M059J (cell line): ENCODE measurements at regions not wholly inside any gene's neighbourhood (a gene's known extent, or its start where the extent isn't known, plus 50 kb on each side); places are given as distances from the start of the nearest gene placed in this dataset.

Source experiments
- DNase-seq: peaks from one replicate; pipeline ENCODE4 v3.0.0-alpha.2; 2012; ENCODE audit warnings: low read depth

DNA sequence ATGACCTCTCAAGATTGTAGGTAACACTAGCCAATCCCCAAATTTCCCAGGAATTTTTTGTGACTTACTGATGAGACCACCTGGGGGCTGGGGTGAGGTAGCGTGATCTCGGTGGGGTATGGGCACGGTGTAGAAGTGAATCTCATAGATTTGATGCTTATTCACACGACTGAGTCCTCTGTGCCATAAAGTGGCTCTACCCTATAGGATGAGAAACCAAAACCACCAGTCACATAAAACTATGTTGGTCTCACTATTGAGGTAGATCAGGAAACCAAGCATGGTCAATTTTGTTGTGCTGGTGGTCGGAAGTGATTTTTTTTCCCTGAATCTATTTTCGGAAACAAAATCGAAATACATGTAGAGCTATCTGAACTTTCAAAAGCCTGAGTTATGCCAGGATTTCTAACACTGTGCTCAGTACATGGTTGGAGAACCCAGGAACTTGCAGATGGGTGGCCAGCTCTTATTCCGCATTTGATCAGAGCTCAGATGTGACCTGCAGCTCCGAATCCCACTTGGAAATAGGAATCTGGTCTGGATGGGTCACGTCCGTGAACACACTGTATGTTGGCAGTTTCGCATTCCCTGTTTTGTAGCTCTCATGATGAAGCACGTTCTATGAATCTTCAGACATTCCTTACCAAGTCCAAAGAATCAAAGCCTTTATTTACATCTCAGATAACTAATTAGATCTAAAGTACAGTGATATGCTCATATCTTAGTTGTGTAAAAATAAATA is 261.5 kb downstream of the KLF6 start:
- DNase-seq, result no peak

DNA sequence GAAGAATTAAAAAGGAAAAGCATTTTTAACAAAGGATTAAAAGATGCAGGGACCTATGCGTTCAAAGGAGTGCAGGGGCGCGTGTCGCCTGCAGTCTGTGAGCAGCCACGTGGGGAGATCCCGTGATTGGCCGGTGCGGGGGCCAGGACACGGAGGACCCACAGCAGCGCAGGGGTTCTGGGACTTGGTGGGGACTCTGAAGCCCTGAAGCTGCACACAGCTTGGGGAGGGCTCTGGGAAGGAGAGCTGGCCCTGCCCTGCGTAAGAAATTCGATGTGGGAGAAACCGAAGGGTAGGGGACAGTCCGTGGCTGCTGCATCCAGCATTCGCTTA is 268.1 kb downstream of the KLF6 start:
- no peak for DNase-seq

DNA sequence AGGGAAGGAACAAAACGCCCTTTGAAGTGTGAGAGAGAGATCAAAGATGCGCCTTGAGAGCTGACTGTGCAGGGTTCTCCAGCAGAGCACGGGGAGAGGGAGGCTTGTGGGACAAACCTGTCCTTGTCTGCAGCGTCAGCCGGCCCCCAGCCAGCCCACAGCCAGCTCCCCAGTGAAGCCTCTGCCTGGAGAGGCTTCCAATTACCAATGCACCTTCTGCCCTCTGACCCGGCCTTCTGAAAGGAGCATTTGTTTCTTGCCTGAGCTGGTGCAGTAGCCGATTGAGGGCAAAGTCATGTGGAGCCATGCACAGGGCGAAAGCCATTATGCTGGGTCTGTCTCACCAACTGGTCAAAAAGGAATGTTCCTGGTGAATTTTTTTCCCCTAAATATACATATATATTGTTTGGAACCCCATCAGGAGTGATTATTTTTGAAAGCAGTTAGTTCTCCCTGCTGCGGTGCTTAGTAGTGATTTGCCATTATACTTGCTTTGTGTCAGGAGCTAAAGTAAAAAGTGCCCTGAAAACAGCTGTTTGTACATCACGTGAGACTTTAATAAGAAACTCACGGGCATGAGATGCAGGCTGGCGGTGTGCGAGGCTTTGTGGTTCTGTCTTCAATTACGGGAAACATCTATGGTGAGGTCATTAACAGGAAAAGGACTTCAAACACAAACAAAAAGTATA is 268.6 kb downstream of the KLF6 start:
- DNase-seq, result no peak

DNA sequence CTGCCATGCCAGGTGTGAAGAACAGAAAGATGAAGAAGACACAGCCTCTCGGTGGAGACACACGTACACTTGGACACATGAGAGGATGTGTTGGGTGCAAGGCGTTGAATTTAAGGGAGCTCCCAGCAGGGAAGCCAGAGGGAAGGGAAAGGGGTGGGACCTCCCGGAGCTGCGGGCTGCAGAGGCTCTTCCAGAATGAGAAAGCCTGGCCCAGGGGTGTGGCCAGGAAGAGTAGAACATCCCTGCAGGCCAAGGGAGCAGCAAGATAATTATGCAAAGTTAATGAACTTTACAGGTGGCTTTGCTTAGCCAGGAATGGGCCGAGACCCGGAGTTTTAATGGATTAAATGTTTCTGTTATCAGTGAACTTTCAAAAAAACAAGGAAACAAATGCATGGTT is 270.3 kb downstream of the KLF6 start:
- DNase-seq, result no peak

DNA sequence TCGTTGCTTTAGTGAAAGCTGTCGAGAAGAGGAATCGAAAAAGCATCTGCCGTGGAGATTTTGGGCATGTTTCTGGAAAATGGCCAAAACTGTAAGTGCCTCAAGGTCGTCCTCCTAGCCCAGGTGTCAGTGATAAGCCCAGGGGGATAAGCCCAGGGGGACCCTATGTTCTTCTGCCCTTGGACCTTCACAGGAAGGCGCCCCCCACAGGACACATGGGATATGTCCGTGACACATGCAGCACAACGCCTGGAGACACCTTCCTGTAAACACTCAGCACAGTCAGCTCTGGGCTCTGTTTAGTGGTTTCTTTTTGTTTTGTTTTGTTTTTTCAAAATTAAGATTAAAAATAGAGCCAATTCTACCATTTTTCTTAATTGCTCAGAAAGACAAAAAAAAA is 272.7 kb downstream of the KLF6 start:
- DNase-seq, result no peak

DNA sequence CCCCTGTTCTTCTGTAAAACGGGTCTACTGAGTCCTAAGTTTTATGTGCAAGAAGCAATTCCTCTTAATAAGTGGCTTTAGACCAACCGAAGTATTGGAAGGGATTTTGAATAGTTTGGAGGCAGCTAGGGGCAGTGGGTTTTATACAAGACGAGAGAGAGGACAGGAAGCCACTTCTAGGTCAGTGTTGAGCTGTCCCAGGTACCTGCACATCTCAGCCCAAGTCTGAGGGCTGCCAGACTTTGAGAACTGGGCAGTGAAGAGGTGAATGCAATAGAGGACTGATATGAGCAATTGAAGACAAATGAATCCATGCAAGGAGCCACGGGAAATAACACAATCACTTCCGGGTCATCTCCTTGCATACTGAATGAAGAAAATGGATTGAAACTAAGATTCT is 273.5 kb downstream of the KLF6 start:
- DNase-seq, result no peak

DNA sequence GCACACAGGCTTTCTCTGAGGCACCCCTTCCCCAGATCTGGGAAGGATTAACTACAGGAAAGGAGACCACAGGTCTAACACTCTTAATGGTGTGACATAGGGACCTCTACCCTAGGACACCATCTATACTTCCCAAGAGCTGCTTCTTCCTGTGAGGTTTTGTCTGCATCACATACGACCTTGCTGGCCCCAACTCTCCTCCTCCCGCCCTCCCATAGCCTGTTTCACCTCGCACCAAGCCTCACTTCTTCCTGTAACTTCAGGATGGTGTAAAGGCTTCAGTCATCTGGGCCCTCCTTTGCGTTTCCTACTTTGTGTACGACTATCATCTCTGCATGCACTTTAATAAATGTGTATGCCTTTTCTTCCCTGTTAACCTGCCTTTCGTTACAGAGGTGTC is 274.3 kb downstream of the KLF6 start:
- no peak for DNase-seq

DNA sequence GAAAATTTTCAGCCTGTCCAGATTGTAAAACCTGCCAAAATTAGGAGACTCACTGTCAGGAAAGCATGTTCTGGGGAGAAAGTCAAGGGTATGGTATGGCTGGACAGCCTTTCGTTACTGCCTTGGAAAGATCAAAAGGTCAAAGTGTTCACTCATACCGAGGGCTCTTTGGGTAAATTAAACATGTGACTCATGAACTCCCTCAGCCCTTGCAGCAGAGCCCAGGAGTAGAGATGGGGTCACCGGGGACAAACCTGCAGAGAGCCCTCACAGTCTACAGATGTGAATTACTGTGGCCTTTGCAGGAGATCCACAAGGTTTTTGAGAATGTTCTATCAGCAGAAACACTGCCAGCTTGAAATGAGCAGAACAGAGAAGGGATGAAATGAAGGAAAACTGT is 275.7 kb downstream of the KLF6 start:
- DNase-seq, result no peak

DNA sequence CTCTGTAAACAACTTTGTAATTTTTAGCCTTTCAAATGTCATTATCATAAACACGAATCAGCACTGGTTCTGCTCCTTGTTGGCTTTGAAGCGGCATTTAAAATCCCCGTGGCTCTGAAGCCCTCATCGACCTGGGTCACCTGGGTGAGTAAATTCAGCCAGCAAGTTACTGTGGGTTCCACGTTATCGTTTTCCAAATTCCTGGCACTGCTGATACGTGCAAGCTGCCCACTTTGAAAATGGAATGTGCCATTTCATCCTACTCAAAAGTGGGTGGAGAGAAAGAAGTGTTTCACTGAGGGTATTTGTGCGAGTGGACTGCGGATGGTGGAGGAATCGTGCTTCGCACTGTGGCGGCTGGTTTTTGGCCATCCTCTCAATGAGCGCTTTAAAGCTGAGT is 281.7 kb downstream of the KLF6 start:
- DNase-seq, result no peak

DNA sequence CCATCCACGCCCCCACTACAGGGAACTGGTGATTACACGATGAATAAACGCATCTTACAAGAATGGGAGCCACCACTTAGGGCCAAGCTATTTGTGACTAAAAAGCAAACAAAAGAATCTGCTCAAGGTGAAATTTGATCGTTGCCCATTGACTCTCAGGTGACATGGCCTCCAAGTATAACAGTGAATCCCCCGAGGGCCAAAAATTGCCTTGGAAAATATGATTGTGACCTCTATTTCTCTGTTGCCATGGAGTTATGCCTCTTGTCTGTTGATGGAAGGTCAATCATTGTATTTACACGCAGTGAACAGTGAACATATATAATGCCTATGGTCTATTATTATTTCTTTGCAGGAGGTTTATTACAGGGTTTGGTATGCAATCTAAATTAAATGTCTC is 282.3 kb downstream of the KLF6 start:
- no peak for DNase-seq

DNA sequence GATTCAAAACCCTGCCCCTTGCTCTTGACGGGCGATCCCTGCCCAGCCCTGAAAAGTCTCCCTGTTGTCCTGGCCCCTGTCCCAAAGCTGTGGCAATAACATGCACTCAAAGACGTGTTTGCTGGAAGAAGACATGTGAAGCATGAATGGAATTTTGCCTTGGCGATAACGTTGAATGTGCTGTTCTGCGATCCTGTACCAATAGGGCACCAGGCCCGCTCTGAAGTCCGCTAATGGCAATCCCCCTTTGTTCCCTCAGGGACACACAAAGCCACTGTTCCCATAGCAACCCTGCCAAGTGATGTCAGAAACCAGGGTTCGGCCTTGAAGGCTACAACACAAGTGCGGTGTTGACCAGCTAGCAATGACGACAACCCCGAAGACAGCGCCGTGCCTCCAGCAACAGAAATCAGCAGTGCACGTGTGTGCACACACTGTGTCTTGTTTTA is 284.6 kb downstream of the KLF6 start:
- DNase-seq, result peak; percentile 92

DNA sequence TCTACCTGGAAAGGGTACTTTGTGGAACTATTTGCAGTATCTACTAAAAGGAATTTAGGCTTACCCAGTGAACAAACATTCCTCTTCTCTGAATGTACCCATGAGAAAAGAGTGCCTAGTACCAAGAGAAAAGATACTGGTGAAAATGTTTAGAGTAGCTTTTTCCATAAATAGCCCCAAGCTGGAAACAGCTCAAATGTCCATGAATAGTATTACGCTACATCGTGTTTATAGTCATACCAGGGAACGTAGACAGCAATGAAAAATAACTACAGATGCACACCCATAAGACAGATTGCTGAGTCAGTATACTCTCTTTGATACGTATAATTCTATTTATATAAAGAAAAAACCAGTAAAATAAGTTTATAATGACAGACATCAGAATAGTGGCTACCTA is 285.9 kb downstream of the KLF6 start:
- DNase-seq, result peak; percentile 75

DNA sequence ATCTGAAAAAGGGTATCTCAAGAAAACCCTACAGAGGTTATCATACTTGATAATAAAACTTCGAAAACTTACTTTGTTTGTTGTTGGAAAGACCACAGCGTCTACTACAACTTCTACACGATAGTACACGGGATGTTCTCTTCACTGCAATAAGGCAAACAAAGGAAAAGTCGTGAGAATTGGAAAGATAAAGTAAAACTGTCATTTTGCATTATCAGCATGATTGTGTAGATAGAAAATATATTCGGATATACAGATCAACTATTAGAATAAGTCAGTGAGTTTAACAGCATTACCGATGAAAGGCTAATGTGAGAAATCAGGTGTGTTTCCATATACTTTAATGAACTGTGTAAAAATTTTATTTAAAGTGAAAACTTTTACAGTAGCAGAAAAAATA is 287.4 kb downstream of the KLF6 start:
- DNase-seq, result no peak

DNA sequence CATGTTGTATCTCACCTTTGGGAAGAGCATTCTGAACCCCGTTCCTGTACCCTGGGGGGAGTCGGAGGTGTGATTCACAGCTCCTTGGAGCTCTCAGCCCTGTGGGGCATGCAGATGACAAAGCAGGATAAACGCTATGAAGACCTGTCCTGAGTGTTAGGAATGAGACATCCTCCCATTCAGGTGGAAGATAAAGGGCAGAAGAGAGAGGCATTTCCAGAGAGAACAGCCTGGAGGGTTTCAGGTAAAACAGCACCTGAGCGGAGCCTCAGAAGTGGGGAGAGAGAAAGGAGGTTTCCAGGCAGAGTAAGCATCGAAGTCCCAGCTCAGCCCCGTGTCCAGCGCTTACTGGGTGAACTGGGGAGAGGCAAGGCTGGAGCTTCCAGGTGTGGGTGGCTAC is 288.9 kb downstream of the KLF6 start:
- no peak for DNase-seq

DNA sequence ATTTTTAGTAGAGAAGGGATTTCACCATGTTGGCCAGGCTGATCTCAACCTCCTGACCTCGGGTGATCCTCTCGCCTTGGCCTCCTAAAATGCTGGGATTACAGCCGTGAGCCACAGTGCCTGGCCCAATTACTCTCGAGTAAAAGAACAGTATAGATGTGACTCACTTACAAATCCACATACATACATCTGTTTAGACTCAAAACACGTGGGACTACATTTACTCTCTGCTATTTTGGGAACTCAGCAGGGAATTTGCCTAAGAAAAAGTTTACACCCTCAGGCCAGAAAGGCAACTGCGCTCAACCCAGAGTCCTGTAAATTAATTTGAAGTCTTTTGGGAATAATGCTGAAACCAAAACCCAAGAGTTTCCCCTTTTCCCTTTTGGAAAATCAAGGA is 289.7 kb downstream of the KLF6 start:
- no peak for DNase-seq

DNA sequence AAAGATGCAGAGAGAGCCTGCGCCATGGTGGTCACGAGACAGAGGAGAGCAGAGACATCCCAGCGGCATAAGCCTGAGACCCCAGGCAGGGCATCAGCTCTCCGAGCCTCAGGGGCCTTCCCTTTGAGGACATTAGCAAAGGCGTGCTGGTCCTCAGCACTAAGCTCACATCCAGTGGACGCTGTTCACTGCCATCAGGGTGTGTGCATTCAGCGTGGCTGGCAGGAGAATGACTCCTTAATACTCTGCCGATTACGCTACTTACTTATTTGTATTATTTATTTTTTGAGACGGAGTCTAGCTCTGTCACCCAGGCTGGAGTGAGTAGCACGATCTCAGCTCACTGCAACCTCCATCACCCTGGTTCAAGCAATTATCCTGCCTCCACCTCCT is 290.2 kb downstream of the KLF6 start:
- DNase-seq, result no peak

DNA sequence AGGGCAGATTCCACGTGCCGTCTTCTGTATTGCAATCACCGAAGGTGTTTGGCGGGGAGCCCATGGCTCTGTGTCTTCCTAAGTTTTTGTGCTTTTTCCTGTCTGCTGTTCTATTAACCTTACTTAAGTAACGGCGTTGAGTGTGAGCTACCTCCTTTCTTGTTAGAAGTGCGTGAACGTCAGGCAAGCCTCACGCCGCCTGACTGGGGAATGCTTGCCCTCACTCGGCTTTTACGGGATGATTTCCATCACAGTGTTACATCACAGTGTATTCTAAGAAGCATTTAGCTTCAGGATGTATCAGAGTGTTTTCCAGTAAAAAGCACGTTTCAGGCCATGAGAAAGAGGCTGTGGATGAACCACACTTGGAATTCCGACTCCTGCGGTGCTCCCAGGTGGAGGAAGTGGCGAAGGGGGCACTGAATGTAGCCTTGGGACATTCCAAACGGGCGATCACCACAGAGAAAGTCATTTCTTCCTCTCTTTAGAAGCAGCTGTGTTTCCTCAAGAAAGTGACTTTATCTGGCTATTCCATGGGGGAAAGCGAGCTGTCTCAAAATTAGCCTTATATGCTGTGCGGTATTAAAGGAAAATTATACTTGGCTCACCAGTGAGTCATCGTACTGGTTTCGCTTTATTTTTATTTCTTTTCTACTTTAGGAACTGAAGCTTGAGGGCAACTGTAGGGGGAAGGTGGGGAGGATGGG is 290.7 kb downstream of the KLF6 start:
- DNase-seq, result peak; percentile 91

DNA sequence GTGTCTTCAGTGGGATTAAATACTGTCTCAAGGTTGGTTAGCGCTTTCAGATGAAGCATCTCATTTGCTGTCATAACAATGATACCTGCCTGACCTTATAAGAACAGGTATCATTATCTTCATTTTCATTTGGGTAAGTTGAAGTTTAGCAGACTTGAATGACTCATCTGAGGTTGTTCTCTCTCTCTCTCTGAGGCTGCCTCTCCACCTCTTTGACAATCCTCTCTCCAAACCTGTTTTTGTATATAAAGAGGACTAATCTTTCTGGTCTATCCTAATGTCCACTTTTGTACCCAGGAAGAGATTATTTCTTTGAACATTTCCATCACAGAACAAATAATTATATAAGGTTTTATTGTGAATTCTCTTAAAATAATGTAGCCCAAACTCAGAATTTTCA is 291.4 kb downstream of the KLF6 start:
- DNase-seq, result peak; percentile 49

DNA sequence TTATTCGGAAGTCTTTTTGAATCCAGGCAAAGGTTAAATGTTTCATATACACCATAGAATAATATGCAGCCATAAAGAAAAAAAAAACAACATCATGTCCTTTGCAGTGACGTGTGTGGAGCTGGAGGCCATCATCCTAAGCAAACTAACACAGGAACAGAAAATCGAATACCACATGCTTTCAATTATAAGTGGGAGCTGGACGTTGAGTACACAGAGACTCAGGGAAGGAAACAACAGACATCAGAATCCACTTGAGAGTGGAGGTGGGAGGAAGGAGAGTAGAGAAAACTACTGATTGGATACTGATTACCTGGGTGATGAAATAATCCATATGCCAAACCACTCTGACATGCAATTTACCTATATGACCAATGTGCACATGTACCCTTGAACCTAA is 293.4 kb downstream of the KLF6 start:
- DNase-seq, result no peak

DNA sequence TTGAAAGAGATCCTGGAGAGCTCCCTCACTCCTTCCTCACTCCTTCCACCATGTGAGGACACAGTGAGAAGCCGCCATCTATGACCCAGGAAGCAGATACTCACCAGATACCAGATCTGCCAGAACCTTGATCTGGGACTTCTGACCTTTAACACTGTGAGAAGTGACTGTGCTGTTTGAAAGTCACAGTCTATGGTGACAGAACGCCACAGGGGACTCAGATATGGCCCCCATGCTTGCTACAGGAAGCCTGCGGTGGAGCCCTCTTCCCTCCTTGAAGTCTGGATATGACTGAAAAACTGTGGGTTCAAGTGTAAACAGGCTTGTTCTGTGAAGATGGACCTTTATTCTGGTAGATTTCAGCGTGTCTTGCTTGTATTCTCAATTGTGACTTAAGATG is 297.8 kb downstream of the KLF6 start:
- DNase-seq, result no peak

DNA sequence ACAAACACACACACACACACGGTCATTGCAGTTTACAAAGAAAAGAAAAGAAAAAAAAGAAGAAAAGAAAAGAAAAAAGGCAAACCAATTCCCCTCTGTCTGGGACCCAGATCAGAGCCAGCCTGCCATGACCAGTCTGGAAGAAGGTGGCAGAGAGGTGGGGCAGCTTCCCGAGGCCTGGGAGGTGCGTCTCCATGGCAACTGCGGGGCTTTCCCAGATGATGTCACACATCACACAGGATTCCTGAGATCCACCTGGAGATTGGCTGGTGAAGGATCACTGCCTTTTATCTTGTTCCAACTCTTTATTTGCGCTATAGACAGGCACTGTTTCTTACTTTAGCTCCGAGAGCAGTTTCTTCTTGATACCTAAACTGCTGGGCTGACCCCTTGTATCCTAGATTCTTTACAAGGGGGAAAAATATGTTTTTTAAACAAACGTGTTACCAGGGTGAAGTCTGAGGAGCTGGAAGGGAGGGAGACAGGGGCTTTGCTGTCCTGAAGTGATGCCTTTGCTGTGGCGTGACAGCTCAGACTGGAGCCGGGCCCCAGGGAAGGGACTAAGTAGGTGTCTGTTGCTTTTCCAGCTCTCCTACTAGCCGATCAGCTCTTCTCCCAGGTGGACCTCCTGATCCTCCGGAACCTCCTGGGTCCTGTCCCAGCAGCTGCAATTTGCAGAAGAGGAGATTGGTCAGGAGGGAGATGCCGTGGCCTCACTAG is 298.5 kb downstream of the KLF6 start:
- peak; percentile 81 for DNase-seq

DNA sequence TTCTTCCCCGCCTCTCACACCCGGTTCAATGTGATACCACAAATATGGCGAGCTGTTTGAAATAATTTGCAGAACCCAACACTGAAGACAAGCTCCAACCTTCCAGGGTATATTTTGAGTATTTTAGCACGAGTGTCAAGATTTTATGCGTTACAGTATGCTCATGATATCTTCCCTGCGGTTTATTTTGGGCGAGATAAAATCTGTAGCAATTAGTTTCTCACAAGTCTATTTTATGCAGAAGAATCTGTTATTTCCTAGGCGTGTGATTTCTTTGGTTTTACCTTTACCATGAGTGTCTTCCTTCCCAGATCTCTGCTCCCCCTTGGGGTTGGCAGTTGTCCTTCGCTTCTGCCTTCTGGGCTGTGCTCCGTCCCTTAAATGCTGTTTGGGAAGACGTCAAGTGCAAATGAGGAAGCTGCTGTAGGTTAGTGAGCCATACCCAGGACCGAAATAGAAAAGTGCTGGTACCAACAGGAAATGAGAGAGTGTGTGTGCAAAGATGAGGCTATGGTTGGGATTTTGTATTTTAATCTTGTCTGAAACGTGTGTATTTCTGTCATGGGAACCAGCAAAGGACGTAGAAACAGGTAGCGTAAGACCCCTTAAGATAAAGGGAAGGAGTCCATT is 299.8 kb downstream of the KLF6 start:
- no peak for DNase-seq
